Right atrium auricular region (tissue), 2 donors: ENCODE measurements at regions not wholly inside any gene's neighbourhood (a gene's known extent, or its start where the extent isn't known, plus 50 kb on each side); places are given as distances from the start of the nearest gene placed in this dataset.

Experiments
- DNase-seq: peaks from one replicate; pipeline ENCODE4 v3.0.0-alpha.2; 2019; ENCODE audit warnings: low spot score
- H3K27ac ChIP-seq, 2 donors: fragments of 200-600 bp; sonication (generic); 1 replicate in 1 of 2; 2 replicates in 1 of 2; pipeline ENCODE4 v1.5.1; 2016 to 2019
- H3K27me3 ChIP-seq, 2 donors: fragments of 200-600 bp; sonication (generic); one replicate each; pipeline versions ENCODE4 v1.5.1 to v1.6.0; 2017 to 2019
- H3K36me3 ChIP-seq: fragments of 200-600 bp; sonication (generic); one replicate; pipeline ENCODE4 v1.5.1; 2016
- H3K4me1 ChIP-seq, 2 donors: fragments of 200-600 bp; sonication (generic); one replicate each; pipeline versions ENCODE4 v1.5.1 to v1.6.0; 2017 to 2019
- H3K4me3 ChIP-seq, 2 donors: fragments of 200-600 bp; sonication (generic); 1 replicate in 1 of 2; 2 replicates in 1 of 2; pipeline ENCODE4 v1.5.1; 2017 to 2019; ENCODE audit warnings: mild to moderate bottlenecking in 1 of 2, moderate library complexity in 1 of 2
- H3K9me3 ChIP-seq, 2 donors: fragments of 200-600 bp; sonication (generic); one replicate each; pipeline ENCODE4 v1.5.1; 2019
- TF ChIP-seq, protein P1 (sequence below), 2 donors: fragments of 200-600 bp; sonication (generic); IDR thresholded peaks; one replicate each; pipeline ENCODE4 v1.5.1; 2019; ENCODE audit warnings: antibody characterized with exemption in 2 of 2

DNA sequence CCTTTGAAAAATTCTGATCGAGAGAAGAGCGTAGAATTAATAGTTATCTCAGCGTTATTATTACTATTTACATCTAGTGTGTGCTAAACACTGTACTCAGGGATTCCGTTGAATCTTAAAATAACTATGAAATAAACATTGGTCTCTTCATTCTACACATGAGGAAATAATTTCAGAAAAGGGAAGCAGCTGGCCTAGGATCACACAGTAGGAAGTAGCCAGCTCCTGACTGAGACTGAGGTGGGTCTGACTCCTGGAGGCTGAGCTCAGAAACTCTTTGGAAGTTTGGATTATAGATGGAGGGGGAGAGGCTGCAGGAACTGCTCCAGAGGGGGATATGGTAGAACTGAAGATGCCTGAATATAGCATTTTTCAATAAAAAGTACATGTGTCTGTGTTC, 183.9 kb upstream of the WDR11 start:
- Histone ChIP-seq H3K27me3 (no peaks in the 10 kb centered on the region), H3K36me3 (no peaks in the 10 kb centered on the region), H3K27ac (no peak overlapping the region), H3K4me3 (no peak overlapping the region), H3K4me1 (no peaks in the 10 kb centered on the region), H3K9me3 (no peaks in the 10 kb centered on the region)
- TF ChIP-seq, protein P1, sequence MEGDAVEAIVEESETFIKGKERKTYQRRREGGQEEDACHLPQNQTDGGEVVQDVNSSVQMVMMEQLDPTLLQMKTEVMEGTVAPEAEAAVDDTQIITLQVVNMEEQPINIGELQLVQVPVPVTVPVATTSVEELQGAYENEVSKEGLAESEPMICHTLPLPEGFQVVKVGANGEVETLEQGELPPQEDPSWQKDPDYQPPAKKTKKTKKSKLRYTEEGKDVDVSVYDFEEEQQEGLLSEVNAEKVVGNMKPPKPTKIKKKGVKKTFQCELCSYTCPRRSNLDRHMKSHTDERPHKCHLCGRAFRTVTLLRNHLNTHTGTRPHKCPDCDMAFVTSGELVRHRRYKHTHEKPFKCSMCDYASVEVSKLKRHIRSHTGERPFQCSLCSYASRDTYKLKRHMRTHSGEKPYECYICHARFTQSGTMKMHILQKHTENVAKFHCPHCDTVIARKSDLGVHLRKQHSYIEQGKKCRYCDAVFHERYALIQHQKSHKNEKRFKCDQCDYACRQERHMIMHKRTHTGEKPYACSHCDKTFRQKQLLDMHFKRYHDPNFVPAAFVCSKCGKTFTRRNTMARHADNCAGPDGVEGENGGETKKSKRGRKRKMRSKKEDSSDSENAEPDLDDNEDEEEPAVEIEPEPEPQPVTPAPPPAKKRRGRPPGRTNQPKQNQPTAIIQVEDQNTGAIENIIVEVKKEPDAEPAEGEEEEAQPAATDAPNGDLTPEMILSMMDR (IDR thresholded peaks at IDR 0.05) = no peak
- DNase-seq = no peak

DNA sequence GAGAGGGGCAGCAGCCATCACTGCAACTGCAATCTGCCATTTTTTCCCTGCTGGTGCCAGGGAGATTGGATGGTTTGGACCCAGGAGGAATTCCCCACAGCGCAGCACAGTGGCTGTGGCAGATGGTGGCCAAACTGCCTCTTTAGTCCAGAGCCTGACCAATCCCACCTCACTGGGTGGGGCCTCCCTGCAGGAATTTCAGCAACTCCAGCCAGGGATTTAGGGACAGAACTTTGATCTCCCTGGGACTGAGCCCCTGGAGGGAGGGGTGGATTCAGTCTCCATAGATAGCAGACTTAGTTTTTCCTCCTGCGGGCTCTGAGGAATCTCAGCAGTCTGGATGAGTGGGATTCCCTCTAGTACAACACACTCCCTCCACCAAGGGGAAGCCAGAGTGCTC, 179.7 kb upstream of the WDR11 start:
- Histone ChIP-seq H3K4me3 (no peak overlapping the region), H3K36me3 (no peaks in the 10 kb centered on the region), H3K27me3 (no peaks in the 10 kb centered on the region), H3K4me1 (no peaks in the 10 kb centered on the region), H3K27ac (no peak overlapping the region), H3K9me3 (no peaks in the 10 kb centered on the region)
- DNase-seq = no peak
- TF ChIP-seq, protein P1 (IDR thresholded peaks at IDR 0.05) = no peak

DNA sequence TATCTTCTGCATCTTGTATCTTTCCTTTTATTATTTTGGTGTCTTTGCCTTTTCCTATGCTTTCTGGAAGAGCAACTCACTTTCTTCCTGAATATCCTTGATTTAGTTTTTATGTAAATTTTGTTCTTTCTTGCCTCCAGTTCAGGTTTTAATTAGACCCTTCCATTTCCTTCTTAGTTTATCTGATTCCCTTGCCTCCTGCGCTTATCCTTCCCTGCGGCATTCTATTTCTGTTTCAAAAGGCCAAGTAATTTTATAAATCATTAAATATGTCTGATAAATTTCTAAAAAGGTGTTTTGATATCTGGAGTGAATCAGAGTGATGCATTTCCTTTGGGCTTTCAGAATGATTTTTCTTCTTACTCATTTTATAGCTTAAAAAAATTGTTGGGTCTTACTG, 167.7 kb upstream of the WDR11 start:
- Histone ChIP-seq H3K36me3 (no peaks in the 10 kb centered on the region), H3K4me1 (no peaks in the 10 kb centered on the region), H3K27me3 (no peaks in the 10 kb centered on the region), H3K9me3 (peaks cover 0 to 2% of the 10 kb centered on the region in 2 donors), H3K4me3 (no peak overlapping the region), H3K27ac (no peak overlapping the region)
- TF ChIP-seq, protein P1 (IDR thresholded peaks at IDR 0.05) = no peak
- DNase-seq = no peak

DNA sequence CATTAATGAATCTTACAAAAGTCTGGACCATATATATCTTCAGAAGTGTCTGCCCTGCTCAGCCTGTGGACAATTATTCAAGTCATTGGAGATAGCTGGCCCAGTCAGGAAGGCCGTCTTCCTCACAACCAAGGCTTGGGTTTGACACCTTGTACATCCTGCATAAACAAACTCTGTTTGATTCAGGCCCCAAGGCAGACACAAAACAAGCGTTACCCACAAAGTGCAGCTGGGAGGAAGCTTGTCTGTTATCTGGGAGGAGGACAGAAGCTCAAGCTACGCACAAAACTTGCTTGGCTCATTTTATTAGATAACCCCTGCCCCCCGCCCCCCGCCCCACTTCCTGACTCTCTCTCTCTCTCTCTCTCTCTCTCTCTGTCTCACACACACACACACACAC, 166.9 kb upstream of the WDR11 start:
- Histone ChIP-seq H3K4me3 (no peak overlapping the region), H3K9me3 (no peaks in the 10 kb centered on the region), H3K36me3 (no peaks in the 10 kb centered on the region), H3K27me3 (no peaks in the 10 kb centered on the region), H3K4me1 (no peaks in the 10 kb centered on the region), H3K27ac (no peak overlapping the region)
- no peak for DNase-seq
- TF ChIP-seq, protein P1 (IDR thresholded peaks at IDR 0.05) = no peak

DNA sequence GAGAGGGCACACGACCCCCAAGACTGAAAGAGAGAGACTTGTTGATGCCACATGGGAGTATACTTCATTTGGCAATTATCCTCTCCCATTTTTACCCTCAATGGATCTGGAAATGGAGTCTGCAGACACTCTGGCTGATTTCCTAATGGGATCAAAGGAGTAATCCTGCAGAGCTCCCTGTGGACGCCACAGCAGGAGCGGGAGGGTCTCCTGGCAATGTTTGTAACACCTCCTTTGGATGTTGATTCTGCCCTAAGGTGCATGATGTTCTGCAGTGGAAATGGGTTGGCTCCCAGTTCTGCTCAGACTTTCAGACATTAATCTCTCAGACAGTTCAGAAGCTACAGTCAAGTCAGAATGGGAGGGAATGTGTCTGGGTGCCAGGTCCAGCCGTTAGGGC, 166.0 kb upstream of the WDR11 start:
- TF ChIP-seq, protein P1 (IDR thresholded peaks at IDR 0.05) = no peak
- no peak for DNase-seq
- no peaks in the 10 kb centered on the region for H3K36me3 ChIP-seq
- no peaks in the 10 kb centered on the region for H3K4me1 ChIP-seq
- no peak overlapping the region for H3K27ac ChIP-seq
- no peaks in the 10 kb centered on the region for H3K27me3 ChIP-seq
- H3K9me3 ChIP-seq = no peaks in the 10 kb centered on the region
- H3K4me3 ChIP-seq = no peak overlapping the region

DNA sequence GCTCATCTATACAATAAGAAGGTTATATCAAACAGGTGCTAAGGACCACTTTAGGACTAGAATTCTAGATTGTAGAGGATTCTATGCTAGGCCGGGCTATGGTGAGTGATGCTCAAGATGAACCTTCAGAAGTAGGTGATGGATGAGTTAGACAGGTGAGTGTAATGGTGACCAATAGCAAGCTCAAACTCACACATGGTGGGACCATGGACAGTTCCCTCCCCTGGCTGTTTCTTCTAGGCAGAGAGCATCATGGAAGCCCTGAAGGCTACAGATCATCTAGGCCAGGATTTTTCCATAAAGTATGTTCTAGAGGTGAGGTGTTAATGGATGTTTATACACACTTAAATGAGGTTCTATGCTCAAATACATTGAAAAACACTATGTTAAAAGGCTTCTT, 162.2 kb upstream of the WDR11 start:
- H3K9me3 ChIP-seq = peaks cover 0 to under 1% of the 10 kb centered on the region in 2 donors
- H3K27me3 ChIP-seq = no peaks in the 10 kb centered on the region
- H3K4me1 ChIP-seq = no peaks in the 10 kb centered on the region
- no peaks in the 10 kb centered on the region for H3K36me3 ChIP-seq
- H3K4me3 ChIP-seq = no peak overlapping the region
- TF ChIP-seq, protein P1 (IDR thresholded peaks at IDR 0.05) = no peak
- no peak for DNase-seq
- no peak overlapping the region for H3K27ac ChIP-seq
